Brain pericyte (primary cell): ENCODE measurements at regions not wholly inside any gene's neighbourhood (a gene's known extent, or its start where the extent isn't known, plus 50 kb on each side); places are given as distances from the start of the nearest gene placed in this dataset.

ENCODE experiments used
- DNase-seq: peaks from one replicate; pipeline ENCODE4 v3.0.0-alpha.2; 2012; ENCODE audit warnings: low read depth, low spot score

GRCh38 chr20:43803276-43803675 lies 76.5 kb upstream of the GTSF1L start:
- no peak for DNase-seq

DNA sequence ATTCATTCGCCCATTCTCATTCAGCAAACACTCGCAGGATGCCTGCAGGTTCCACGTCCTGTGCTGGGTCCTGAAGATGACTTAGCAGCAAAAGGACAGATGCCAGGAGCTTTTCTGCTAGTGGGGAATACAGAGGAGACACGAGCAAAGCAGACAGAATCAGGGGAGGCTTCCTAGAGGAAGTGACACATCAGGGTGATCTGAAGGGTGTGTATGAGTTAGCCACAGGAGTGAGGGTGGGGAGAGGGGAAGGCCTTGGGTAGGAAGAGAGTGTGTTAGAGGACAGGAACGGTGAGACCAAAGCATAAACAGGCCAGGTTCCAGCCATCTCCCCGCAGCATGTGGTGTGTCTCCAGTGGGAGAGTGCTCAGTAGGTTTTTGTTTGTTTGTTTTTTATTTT lies 73.4 kb upstream of the GTSF1L start:
- no peak for DNase-seq

GRCh38 chr20:43799741-43800140 lies 72.9 kb upstream of the GTSF1L start:
- DNase-seq, result no peak

- no peak for DNase-seq
Observed at GRCh38 chr20:43799150-43799711, 72.4 kb upstream of the GTSF1L start.

DNA sequence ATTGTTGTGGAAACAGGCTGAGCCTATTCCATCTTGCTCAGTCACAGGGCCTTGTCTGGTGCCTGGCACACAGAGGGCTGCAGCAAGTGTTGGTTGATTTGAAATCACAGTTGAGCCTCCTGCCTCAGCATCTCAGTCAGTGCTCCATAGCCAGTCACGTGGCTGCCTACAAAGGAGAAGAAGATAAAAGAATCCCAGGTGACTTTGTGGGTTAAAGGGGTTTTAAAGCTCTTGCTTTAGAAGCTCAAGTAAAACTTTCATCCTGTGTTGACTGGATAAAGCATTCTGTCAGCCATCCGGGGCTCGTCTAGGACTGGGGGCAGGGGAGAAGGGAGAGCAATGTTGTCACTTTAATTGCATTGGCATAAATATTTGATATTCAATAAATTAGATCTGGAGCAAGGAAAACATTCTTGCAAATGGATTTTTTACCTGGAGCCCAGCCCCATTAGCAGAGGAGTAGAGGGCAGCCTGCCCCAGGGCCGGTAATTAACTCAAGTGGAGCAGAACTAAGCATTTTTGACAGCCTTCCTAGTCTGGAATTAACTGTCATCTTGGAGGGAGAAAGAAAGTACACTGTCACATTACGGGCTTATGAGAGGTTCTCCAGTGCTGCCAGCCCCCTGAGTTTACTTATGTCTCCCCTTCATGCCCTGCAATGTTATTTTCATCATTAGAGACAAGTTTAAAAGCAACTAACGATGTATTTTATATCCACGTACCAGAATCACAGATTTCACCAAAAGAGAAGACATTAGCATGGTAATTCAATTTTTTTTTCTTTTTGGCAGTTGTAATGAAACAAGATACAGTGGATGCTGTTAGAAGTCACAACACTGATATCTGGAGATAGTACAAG lies 71.7 kb upstream of the GTSF1L start:
- DNase-seq, result no peak

DNA sequence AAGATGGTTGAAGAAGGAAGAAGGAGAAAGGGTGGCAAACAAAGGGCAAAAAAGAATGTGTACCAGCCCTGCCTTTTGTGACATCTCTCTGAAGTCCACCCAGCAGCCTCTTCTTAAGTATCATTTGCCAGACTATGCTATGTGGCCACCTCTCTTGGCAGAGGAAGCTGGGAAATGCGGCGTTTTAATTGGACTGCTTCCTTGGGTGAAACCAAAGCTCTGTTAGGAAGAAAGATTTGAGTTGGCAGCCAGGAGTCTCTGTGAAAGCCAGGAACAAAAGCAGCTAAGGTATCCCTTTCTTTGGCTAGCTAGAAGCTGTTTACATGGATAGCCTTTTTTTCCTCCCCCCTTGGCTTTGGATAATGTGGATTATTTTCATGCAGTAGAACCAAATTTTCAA lies 67.5 kb upstream of the GTSF1L start:
- DNase-seq, result no peak

GRCh38 chr20:43789593-43789992 lies 62.8 kb upstream of the GTSF1L start:
- no peak for DNase-seq

DNA sequence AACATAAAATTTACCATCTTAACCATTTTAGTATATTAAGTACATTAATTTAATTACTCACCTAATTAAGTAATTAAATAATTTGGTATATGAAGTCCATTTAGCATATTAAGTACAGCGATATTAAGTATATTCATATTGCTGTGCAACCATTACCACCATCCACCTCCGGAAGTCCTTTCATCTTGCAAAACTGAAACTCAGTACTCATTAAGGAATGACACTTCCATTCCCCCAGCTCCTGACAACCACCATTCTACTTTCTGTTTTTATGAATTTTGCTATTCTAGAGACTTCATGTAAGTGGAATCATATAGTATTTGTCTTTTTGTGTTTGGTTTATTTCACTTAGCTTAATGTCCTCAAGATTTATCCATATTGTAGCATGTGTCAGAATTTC lies 61.1 kb upstream of the GTSF1L start:
- DNase-seq, result no peak

DNA sequence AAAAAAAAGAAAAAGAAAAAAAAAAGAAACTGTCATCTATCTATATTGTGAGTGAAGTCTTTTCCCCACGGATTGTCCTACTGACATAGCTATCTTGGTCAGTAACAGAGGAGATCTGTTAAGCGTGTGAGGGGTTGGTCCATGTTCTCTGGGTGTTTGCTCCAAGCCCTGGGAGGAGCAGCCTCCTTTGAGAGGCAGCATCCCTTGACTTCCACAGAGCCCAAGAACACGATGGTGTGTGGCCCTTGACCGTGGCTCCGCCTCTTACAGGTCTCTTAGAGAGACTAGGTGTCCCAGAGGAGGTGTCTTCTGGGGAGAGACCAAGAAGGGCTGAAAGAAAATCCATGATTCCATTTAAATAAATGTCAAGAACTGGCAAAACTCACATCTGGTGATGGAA lies 60.1 kb upstream of the GTSF1L start:
- no peak for DNase-seq

DNA sequence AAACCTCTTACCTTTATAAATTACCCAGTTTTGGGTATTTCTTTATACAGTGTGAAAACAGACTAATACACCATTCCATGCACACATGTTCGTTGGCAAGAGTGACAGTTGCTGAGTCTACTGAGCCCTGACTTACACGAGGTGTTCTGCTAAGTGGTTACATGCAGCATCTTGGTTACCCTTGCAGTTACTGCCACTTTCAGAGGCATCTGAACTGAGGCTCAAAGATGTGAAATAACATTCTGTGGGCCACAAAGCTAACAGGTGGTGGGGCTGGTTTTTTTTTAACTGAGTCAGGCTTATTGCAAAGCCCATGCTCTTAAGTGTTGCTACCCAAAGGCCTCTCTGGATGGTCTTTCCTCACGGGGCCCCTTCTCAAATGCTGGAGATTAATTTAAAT lies 54.4 kb upstream of the GTSF1L start:
- no peak for DNase-seq

- DNase-seq, result no peak
Observed at GRCh38 chr20:43778375-43778774, 51.6 kb upstream of the GTSF1L start.

- no peak for DNase-seq
Observed at GRCh38 chr20:43776691-43777090, 49.9 kb upstream of the GTSF1L start.
